NB4 (cell line): ENCODE measurements at regions not wholly inside any gene's neighbourhood (a gene's known extent, or its start where the extent isn't known, plus 50 kb on each side); places are given as distances from the start of the nearest gene placed in this dataset.

Source experiments
- CTCF ChIP-seq: IDR thresholded peaks from one replicate; pipeline ENCODE4 v1.5.1; 2012; ENCODE audit warnings: low read depth, low read length
- MAX ChIP-seq: IDR thresholded peaks from 2 replicates; pipeline ENCODE4 v1.6.1; 2011; ENCODE audit warnings: low read depth, low read length
- MYC ChIP-seq: IDR thresholded peaks from 2 replicates; pipeline ENCODE4 v1.6.1; 2011; ENCODE audit warnings: low read depth, low read length
- POLR2A ChIP-seq: IDR thresholded peaks from 2 replicates; pipeline ENCODE4 v1.6.1; 2011; ENCODE audit warnings: mild to moderate bottlenecking; ENCODE audit not compliant: insufficient read length; ENCODE audit errors: extremely low read depth

- no peak for TF ChIP-seq CTCF
- no peak for TF ChIP-seq MAX
- TF ChIP-seq POLR2A = no peak
- no peak for TF ChIP-seq MYC
Observed at GRCh38 chr19:29878973-29879654, 62.9 kb upstream of the URI1 start.
